A673 (cell line): ENCODE measurements at regions not wholly inside any gene's neighbourhood (a gene's known extent, or its start where the extent isn't known, plus 50 kb on each side); places are given as distances from the start of the nearest gene placed in this dataset.

Experiments used
- CTCF ChIP-seq: fragments of 300-800, 200-600 bp; sonication (generic); conservative IDR thresholded peaks from 2 replicates; pipeline ENCODE4 v1.5.1; 2017; ENCODE audit warnings: low read depth, mild to moderate bottlenecking, antibody characterized with exemption, low read length, moderate library complexity, mixed read lengths
- EZH2 ChIP-seq: fragments of 200-600 bp; sonication (generic); IDR thresholded peaks from 2 replicates; pipeline ENCODE4 v1.6.1; 2017; ENCODE audit warnings: borderline replicate concordance, low read depth, mild to moderate bottlenecking, mixed read lengths, antibody characterized with exemption, low read length; ENCODE audit not compliant: poor library complexity, severe bottlenecking

- no peak for TF ChIP-seq CTCF
- no peak for TF ChIP-seq EZH2
These were observed 232.9 kb upstream of the TMTC1 start for GRCh38 chr12:30016540-30017055.
